Islet precursor cell (in vitro differentiated cells): ENCODE measurements at regions not wholly inside any gene's neighbourhood (a gene's known extent, or its start where the extent isn't known, plus 50 kb on each side); places are given as distances from the start of the nearest gene placed in this dataset.
"Not testable (repeated sequence)": the region's sequence is repeated elsewhere in the genome, so short reads cannot be mapped to it uniquely, and the experiment has no call there.

ENCODE experiments used
- DNase-seq: peaks from one replicate; pipeline ENCODE4 v3.0.0-alpha.2; 2018

DNA sequence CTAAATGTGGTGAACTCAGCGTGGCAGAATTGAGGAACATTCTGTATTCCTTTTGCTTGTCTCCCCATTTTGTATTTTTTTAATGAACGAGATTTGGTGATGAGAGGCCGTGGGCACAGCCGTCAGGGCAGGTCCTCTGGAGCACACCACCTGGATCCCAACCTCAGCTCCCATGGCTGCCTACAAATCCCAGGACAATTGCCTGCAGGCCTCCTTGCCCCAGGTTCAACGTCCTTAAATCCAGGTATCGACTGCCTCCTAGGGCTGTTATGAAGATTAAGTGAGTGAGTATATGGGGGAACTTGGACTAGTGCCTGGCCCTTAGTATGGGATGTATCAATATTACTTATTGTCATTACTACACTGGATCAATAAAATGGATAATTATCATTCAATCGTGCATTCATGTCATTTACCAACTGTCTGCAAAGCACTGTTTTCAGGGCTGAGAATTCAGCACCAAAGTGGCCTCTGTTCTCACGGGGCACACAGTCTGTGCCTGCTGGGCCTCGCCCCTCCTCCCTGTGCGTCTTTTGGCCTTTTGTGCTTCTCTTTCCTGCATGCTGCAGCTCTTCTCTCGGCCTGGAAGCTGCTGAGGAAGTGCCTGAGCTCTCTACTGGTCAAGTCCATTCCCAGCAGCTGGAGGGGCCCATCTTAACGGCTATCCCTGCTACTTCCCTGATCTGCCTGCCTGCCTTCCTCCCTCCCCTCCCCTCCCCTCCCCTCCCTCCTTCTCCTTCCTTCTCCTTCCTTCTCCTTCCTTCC is 1343.7 kb downstream of the BRD1 start:
- peak; percentile 47 for DNase-seq

DNA sequence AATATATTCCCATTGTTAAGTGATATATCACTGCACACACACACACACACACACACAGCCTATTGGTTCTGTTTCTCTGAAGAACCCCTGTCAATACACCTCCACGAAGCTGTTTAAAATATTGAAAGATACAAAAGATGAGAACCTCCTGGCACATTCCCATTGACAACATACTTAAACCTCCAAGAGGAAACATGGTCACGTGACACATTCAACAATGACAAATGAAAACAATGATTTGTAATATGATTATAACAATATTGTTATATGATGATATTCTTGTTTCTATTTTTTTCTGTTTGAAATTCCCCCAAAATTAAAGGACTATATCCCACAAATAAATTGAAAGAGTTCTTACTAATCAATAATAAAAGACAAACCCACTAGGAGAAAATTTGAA is 1344.9 kb downstream of the BRD1 start:
- no peak for DNase-seq

DNA sequence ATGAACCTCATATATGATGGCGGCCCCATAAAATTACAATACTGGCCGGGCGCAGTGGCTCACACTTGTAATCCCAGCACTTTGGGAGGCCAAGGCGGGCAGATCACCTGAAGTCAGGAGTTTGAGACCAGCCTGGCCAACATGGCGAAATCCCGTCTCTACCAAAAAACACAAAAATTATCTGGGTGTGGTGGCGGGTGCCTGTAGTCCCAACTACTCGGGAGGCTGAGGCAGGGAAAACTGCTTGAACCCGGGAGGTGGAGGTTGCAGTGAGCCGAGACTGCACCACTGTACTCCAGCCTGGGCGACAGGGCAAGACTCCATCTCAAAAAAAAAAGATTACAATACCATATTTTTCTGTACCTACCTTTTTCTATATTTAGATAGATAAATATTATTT is 1345.5 kb downstream of the BRD1 start:
- not testable (repeated sequence) for DNase-seq

DNA sequence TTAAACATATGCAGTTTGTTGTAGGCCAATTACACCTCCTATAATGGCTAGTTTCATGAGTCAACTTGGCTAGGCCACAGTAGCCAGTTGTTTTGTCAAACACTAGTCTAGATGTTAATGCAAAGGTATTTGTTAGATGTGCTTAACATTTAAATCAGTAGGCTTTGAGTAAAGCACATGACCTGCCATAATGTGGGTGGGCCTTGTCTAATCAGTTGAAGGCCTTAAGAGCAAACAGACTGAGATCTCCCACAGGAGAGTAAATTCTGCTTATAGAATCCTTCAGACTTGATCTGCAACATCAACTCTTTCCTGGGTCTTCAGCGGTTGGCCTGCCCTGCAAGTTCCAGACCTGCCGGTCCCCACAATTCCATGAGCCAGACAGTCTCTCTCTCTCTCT is 1345.9 kb downstream of the BRD1 start:
- no peak for DNase-seq

DNA sequence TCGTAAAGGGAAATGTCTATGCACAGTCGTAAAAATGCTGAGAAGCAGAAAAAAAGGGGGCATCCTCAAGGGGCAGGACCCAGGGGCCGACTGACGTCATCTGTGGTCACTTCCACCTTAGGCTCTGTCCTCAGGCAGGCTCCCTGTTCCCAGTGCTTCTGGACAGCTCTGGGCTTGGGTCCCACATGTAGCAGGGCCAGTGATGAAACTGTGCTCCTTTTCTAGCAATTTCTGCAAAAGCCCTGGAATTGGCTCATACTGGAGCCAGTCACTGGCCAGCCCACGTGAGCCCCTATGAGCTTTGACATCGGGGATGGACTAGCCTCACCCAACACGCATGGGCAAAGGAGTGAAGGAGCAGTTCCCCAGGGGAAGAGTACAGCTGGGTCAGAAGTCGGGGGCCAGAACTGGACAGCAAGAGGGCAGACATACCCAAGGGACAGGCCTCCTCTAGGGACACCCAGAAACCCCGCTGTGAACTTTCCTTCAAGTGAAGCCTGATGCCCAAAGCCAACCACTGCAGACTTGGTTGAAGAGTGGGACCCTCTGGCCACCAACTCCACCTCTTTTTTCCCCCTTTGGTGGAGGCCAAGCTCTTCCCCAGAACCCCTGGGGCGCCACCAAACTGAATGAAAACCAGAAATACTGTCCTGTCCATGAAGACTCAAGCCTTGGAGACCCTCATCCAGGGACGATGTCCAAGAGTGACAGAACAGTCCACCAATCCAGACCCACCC is 1349.0 kb downstream of the BRD1 start:
- peak; percentile 37 for DNase-seq

DNA sequence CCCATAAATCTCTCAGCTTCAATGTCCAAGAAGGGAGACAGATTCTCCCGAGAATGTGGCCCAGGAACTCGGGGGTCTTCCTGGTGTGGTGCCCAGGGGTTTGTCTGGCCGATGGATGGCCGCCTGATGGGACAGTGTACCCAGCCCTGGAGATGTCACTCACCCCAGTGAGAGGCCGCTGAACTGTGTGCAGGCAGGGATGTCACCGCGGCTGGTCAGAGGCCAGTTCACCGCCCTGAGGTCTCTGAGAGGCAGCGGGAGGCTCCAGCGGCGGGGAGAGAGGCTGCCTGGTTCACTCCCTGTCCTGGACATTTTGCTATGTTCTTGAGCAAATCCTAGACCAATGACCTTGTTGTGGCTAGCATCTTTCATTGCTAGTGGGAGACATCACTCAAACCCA is 1349.5 kb downstream of the BRD1 start:
- peak; percentile 22 for DNase-seq

DNA sequence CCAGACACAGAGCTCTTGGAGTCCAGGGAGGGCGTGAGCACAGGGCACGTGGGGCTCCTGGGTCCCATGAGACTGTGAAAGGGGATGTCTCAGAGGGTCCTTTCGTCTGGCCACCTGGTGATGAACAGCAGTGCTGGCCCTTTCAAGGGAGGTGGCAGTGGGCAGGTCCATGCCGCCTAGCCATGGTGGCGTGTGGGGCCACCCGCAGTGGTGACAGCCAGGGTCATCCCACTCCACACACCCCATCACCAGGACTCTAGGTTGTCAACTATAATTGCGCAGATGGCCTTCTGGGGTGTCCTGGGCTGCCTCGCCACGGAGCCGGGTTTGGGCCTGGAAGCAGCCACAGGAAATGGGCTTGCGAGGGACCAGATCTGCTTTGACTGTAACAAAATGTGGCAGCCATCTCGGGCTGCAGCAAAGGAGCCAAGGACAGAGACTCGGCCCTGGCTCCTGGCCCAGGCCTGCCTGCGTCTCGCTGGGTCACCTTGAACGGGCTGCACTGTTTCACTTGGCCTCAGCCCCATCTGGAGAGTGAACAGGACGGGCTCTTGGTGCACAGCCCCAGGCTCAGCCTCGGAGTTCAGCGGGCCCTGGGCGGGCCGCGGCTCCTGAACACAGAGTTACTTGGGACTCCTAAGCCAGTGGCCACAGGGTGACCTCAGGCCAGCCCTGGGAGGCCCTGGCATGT is 1350.5 kb downstream of the BRD1 start:
- peak; percentile 38 for DNase-seq

DNA sequence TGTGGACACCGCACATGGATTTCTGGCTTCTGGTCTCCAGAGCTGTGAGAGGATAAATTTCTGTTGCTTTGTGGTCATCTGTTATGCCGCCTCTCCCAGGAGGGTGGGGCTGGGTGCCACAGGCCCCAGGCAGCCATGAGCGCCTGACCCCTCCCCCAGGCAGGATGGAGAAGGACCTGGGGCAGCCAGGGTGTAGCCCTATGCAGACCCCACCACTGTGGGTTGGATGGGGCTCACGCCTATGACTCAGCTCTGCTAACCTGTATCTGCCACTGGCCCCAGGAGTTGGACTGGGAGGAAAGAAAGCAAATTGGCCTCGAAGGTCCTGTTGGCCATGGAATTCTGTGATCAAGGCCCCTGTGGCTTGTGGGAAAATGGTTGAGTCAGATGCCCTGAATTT is 1351.1 kb downstream of the BRD1 start:
- peak; percentile 45 for DNase-seq

DNA sequence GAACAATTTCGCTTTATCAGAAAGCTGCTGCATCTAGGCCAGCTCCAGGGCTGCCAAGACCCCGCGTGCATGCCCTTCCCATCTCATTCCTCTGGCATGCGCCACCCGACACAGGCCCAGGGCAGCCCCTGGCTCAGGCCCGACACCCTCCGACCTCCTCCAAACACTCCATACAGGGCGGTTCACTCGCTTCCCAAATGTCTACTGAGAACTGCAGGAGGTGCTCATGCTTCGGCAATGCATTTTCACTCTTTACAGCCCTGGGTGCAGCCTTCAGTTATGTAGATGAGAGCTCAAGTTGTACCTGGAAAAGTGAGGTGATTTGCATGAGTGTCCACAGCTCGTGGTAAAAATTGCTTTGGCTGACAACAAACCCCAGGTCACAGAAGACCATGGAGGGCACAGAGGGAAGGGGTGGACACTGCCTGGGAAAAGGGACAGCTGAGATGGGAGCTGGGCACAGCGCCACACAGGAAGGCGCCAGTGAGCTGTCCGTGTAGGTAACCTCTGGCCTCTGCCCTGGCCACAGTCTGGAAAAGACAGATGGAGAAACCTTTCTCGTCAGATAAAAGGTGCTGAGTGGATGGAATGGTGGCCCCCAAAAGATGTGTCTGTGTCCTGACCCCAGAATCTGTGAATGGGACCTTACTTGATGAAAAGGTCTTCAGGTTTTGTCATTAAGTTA is 1351.9 kb downstream of the BRD1 start:
- peak; percentile 21 for DNase-seq

DNA sequence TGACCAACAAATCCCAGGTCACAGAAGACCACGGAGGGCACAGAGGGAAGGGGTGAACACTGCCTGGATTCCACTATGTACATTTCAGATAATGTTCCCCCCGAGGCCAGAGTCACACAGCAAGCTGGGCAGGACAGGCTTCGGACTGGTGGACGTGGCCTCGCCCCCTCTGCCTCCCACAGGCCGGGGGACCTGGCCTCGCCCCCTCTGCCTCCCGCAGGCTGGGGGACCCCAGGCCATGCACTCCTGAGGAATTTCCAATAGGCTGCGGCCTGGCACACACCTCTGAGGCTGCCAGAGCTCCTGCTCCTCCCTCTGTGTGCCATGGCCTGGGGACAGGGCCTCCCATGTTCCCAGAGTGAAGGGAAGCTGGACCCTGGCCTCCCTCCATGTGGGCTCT is 1352.8 kb downstream of the BRD1 start:
- DNase-seq = peak; percentile 38

DNA sequence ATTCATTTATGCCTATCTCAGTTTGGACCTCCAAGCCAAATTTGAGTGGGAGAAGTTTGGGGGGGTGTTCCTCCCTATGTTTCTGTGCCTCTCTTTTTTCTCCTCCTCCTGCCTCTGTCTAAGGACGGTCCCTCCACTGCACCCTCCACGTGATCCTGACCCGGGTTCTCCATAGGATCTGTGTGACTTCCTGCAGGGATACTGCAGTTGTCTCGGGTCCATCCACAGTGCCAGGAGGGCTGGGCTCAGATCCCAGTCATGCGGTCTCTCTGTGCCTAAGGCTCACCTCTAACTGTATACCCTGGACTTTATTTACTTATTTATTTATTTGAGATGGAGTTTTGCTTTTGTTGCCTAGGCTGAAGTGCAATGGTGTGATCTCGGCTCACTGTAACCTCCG is 1354.5 kb downstream of the BRD1 start:
- peak; percentile 8 for DNase-seq

DNA sequence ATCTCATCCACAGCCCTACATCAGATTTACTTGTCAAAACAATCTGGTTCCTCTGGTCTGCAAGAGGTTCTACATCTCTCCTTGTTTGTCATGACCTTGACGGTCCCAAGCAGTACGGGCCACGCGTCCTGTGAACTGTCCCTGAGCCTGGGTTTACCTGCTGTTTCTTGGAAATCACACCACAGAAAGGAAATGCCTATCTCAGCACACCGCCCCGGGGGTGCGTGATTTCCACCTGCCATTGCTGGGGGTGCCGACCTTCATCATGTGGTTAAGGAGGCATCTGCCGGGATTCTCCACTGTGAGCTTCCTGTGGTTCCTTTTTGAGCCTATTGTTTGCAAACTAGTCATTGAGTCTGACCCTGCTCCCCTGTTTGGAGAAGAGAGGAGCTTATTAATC is 1363.4 kb downstream of the BRD1 start:
- peak; percentile 46 for DNase-seq

DNA sequence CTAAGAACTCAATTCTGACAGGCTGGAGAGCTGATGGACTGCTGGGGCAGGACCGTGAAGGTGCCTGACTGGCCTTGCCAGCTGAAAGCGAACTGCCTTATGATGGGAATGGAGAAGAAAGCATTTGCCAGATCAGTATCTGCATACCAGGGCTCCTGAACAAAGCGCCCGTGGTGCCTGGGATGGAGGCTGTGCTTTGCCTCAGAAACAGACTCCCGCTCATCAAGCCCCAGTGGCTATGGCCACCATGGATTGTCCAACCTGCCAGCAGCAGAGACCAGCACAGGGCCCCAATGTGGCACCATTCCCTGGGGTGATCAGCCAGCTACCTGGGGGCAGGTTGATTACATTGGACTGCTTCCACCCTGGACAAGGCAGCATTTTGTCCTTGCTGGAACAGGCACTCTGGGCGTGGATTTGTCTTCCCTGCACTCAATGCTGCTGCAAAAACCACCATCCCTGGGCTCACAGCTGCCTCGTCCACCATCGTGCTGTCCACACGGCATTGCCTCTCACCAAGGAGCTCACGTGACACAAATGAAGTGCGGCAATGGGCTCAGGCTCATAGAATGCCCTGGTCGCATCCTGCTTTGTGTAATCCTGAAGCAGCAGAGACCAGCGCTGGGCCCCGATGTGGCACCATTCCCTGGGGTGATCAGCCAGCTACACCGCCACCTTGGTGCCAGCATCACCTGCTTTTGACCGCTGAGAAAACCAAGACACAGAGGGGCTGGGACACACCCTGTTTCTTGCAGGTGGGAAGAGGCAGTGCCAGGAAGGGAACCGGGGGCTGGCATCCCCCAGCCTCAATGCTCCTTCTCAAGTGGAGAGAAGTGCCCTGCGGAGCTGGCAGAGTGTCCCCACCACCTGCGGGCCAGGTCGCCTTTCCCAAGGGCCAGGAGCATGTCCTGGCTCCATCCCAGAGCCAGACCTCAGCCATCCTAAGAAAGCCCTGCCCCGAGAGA is 1367.5 kb downstream of the BRD1 start:
- peak; percentile 50 for DNase-seq

DNA sequence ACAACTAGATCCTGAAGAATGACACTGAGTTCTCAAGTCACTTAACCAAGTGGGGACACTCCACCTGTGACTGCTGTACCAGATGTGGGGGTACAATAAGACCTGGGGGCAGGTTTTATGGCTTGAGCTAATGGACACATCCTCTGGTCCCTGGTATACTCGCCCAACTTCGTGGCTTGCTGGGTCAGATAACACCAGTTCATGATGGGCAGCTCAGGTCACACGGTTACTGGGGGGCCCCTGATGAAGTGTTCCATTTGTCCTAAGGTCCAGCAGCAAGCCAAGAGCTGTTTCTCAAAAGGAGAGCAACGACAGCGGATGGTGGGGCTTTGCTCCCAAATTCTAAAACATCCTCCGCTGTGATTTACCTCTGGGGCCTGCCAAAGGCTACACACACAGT is 1368.4 kb downstream of the BRD1 start:
- DNase-seq = peak; percentile 43

DNA sequence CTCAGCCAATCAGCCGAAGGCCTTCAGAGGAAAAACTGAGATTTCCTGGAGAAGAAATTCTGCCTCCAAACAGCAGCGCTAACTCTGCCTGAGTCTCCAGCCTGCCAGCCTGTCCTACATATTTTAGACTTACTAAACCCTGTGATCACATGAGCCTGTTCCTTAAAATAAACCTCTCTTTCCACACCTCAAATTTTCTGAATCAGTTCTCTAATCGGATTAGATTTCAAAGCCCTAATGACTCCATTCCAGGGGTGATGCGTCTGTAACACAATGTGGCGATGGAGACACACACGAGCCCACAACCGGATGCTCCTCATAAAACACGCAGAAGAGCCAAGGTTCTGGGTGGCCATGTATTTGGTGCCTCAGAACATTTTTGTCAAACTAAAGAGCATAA is 1371.2 kb downstream of the BRD1 start:
- no peak for DNase-seq

DNA sequence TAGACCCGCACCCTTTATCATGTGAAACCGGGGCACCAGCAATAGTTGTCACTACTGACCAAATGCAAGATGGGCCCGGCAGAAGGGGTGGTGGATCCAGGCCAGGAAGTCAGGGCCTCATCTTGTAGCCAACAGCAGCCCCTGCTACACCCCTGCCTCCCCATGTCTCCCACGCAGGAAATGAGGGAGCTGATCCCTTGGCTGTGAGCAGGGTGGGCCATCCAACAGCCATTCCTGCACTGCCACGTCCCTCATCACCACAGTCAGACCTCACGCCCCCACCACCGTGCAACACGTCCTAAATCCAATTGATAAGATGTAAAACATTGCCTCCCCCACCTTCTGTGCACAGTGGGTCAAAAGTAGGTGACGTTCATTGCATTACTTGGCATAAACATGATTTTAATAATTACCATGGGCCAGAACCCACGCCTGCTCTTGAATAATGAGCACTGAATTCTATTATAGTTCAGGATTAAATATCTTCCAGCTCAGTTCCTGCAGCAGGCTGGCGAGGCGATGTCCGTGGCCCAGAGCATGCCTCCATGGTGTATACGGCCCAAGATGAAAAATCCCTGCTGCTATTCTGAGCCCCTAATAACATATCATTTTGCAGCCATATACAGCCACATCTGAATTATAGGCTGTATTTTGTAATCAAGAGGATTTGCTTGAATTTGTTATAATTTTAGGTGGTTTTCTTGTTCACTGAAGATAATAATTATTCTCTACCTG is 1373.8 kb downstream of the BRD1 start:
- DNase-seq = no peak

DNA sequence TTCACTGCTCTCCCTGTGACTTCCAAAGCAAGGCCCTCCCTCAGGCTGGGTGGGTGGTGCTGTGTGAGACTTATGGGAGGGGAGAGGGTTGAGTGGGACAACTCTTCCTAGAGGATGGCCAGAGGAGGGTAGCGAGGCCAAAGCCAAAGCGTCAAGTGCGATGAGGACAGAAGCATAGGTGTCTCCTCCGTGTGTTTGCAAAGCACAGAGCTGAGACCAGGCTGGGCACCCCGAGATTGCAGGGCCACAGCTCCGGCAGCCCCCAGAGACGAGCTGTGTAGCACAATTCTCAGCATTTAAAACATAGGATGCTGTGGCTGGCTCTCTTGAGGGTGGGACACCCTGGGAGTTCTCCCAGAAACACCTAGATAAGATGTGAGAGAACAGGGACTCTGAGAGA is 1374.5 kb downstream of the BRD1 start:
- no peak for DNase-seq

DNA sequence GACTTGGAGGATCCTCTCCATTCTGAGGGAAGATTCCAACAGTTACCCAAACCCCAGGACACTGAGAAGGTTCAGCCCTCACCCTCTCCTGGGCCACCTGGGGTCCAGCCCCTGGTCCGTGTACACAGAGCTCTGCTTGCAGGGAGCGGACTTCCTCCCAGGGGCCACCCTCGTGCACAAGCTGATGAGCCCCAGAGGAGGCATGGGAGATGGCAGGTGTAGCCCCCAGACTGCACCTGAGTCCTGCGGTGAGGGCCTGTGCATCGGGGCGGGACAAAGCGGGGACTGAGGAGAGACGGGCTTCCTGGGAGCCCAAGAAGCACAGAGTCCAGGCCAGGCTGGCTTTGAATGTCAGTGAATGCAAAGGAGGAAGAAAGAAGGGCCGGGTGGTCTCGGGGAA is 1374.9 kb downstream of the BRD1 start:
- no peak for DNase-seq

DNA sequence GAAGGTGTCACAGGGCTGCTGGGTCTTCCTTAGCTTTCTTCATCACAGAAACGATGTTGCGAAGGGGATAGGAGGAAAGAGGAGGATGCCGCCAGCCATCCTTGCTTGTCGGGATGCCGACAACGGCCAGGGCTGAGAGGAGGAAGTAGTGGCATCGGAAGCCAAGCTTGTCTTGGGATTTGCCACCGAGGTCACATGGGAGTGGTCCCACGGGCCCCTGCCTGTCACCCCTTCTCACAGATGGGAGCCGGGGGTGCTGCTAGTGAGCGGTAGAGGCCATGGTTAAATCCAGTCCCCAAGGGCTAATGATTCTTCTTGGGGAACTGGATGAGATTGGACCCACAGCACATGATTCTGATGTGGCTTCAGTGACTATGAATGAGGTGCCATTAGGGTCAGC is 1375.8 kb downstream of the BRD1 start:
- DNase-seq = no peak

DNA sequence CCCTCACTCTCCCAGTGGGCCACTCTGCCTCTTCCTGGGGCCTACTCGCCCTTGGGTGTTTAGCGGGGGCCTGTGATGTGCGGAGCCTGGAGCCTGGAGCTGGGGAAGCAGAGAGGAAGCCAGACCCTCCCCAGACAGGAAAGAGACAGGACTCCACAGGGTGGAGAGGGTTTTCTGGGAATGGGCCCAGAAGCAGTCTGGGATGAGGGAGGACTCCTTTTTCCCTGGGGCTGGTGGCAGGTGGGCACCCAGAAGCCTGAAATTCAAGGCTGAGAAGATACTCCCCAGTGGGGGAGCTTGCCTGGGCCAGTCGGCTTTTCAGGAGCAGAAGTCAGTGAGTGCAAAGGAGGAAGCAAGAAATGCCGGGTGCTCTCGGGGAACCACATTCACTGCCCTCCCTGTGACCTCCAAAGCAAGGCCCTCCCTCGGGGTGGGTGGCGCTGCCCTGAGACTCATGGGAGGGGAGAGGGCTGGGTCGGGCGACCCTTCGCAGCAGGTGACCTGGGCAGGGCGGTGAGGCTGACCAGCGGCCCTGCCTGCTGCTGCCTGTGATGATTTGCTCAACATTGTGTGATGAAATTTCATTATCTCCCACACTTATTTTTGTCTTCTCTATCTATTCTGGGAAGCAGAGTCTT is 1377.4 kb downstream of the BRD1 start:
- DNase-seq = no peak
